ENCODE measurements at regions not wholly inside any gene's neighbourhood (a gene's known extent, or its start where the extent isn't known, plus 50 kb on each side); places are given as distances from the start of the nearest gene placed in this dataset.
"Not testable (repeated sequence)": the region's sequence is repeated elsewhere in the genome, so short reads cannot be mapped to it uniquely, and the experiment has no call there.

DNA sequence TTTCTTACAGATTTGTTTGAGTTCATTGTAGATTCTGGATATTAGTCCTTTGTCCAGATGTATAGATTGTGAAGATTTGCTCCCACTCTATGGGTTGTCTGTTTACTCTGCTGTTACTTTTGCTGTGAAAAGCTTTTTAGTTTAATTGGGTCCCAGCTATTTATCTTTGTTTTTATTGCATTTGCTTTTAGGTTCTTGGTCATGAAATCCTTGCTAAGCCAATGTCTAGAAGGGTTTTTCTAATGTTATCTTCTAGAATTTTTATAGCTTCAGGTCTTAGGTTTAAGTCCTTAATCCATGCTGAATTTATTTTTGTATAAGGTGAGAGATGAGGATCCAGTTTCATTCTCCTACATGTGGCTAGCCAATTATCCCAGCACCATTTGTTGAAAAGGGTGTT lies 81.2 kb upstream of the NDST4 start:
- TF ChIP-seq, protein P1, sequence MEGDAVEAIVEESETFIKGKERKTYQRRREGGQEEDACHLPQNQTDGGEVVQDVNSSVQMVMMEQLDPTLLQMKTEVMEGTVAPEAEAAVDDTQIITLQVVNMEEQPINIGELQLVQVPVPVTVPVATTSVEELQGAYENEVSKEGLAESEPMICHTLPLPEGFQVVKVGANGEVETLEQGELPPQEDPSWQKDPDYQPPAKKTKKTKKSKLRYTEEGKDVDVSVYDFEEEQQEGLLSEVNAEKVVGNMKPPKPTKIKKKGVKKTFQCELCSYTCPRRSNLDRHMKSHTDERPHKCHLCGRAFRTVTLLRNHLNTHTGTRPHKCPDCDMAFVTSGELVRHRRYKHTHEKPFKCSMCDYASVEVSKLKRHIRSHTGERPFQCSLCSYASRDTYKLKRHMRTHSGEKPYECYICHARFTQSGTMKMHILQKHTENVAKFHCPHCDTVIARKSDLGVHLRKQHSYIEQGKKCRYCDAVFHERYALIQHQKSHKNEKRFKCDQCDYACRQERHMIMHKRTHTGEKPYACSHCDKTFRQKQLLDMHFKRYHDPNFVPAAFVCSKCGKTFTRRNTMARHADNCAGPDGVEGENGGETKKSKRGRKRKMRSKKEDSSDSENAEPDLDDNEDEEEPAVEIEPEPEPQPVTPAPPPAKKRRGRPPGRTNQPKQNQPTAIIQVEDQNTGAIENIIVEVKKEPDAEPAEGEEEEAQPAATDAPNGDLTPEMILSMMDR (IDR thresholded peaks at IDR 0.05), result not testable (repeated sequence)
- TF ChIP-seq POLR2A, EP300, POLR2AphosphoS5 (IDR thresholded peaks at IDR 0.05): not testable (repeated sequence)
